ENCODE measurements at regions not wholly inside any gene's neighbourhood (a gene's known extent, or its start where the extent isn't known, plus 50 kb on each side); places are given as distances from the start of the nearest gene placed in this dataset.

- TF ChIP-seq CTCF (IDR thresholded peaks at IDR 0.05; ENCODE audit: low read depth, low read length, poor library complexity, severe bottlenecking) (no peak), EZH2phosphoT487 (IDR thresholded peaks at IDR 0.05; ENCODE audit: borderline replicate concordance, low read length) (no peak)
These were observed 150.8 kb upstream of the BNIP2 start for GRCh38 chr15:59839906-59840305.

All from DOHH2 (cell line).